ENCODE measurements at regions not wholly inside any gene's neighbourhood (a gene's known extent, or its start where the extent isn't known, plus 50 kb on each side); places are given as distances from the start of the nearest gene placed in this dataset.

GRCh38 chr3:72223116-72223515, 438.2 kb upstream of the PROK2 start:
- Mint-ChIP-seq H3K9me3 (peaks cover 12% of the 10 kb centered on the region), H3K27ac (no peak overlapping the region), H3K36me3 (peaks cover 30% of the 10 kb centered on the region), H3K4me1 (ENCODE audit: low read depth in 2 of 2) (peaks cover 0 to 4% of the 10 kb centered on the region in 2 donors), H3K4me3 (no peak overlapping the region), H3K27me3 (peaks cover 5 to 14% of the 10 kb centered on the region in 2 donors)
- DNase-seq (ENCODE audit: low spot score) (no peak), ATAC-seq (no peak)

DNA sequence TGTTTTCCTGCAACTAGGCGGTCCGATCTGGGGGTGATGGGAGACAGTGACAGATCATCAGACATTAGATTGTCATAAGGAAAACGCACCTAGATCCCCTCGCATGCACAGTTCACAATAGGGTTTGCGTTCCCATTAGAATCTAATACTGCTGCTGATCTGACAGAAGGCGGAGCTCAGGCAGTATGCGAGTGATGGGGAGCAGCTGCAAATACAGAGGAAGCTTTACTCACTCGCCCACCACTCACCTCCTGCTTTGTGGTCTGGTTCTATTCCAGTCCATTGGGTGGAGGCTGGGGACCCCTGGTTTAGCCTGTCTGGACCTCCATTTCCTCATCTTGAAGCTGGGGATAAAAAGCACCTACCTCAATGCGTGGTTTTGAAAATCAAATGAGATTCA, 437.5 kb upstream of the PROK2 start:
- no peak for ATAC-seq
- H3K27ac Mint-ChIP-seq: no peak overlapping the region
- H3K4me3 Mint-ChIP-seq: no peak overlapping the region
- DNase-seq (ENCODE audit: low spot score): no peak
- peaks cover 12% of the 10 kb centered on the region for H3K9me3 Mint-ChIP-seq
- H3K27me3 Mint-ChIP-seq: peaks cover 4 to 7% of the 10 kb centered on the region in 2 donors
- H3K4me1 Mint-ChIP-seq (ENCODE audit: low read depth in 2 of 2): no peaks in the 10 kb centered on the region
- peaks cover 26% of the 10 kb centered on the region for H3K36me3 Mint-ChIP-seq

DNA sequence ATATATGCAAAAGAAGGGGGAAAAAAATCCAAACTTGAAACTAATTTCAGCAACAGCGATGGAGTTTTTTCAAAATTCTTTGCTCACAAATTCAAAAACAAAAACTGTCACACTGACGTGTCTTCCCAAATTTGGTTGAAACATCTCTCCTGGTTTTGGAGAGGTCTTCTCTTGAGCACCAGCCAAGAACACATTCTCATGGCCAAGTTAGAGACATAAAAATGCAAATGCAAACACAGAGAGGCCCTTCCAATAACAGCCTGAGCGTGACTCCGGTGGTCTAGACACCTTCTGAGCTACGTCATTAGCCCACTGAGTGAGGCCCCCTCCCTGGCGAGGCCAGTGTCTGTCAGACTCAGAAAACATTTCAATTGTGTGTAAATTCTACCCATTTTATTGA, 436.0 kb upstream of the PROK2 start:
- ATAC-seq (no peak), DNase-seq (ENCODE audit: low spot score) (no peak)
- Mint-ChIP-seq H3K9me3 (peaks cover 12% of the 10 kb centered on the region), H3K27ac (no peak overlapping the region), H3K27me3 (peaks cover 3% of the 10 kb centered on the region in 2 donors), H3K36me3 (peaks cover 19% of the 10 kb centered on the region), H3K4me1 (ENCODE audit: low read depth in 2 of 2) (no peaks in the 10 kb centered on the region), H3K4me3 (no peak overlapping the region)

DNA sequence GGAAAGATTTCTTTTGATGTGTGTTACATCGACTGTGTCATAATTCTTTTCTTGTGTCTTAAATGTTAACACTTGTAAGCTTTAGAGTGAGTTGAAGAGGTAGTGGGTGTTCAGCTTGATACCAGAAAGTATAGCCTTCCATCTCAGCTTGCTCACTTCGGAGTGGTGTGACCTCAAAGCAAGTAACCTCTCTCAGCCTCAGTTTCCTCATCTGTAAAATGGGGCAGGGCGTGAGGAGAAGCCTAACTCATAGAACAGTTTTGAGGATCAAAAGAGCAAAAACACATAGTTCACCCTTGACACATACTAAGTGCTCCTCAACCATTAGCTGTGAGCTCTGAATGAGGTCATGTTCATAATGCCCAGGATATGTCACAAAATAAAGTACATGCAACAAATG, 434.8 kb upstream of the PROK2 start:
- H3K36me3 Mint-ChIP-seq: peaks cover 7% of the 10 kb centered on the region
- H3K4me1 Mint-ChIP-seq (ENCODE audit: low read depth in 2 of 2): no peaks in the 10 kb centered on the region
- H3K27me3 Mint-ChIP-seq: peaks cover 0 to 3% of the 10 kb centered on the region in 2 donors
- H3K4me3 Mint-ChIP-seq: no peak overlapping the region
- DNase-seq (ENCODE audit: low spot score) (no peak), ATAC-seq (no peak)
- H3K27ac Mint-ChIP-seq: no peak overlapping the region
- H3K9me3 Mint-ChIP-seq: peaks cover 3% of the 10 kb centered on the region

DNA sequence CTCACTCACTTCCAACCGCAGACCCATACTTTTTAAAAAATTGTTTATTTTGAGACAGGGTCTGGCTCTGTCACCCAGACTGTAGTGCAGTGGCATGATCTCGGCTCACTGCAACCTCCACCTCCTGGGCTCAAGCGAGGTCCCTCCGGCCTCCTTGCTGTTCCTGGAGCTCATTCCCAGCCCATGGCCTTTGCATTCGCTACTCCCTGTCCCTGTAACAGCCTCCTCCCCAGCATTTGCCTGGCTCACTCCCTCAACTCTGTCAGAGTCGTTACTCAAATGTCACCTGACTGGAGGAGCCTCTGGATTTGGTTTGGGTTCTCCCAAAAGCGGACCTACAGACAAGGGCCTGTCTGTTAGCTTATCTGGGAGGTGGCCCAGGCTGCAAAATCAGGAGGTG, 432.6 kb upstream of the PROK2 start:
- Mint-ChIP-seq H3K4me3 (no peak overlapping the region), H3K4me1 (ENCODE audit: low read depth in 2 of 2) (no peaks in the 10 kb centered on the region), H3K27me3 (peaks cover 0 to 3% of the 10 kb centered on the region in 2 donors), H3K9me3 (no peaks in the 10 kb centered on the region), H3K36me3 (no peaks in the 10 kb centered on the region), H3K27ac (no peak overlapping the region)
- DNase-seq (ENCODE audit: low spot score): no peak
- no peak for ATAC-seq

GRCh38 chr3:72214066-72214951, 429.4 kb upstream of the PROK2 start:
- Mint-ChIP-seq H3K27me3 (peaks cover 2 to 10% of the 10 kb centered on the region in 2 donors), H3K9me3 (no peaks in the 10 kb centered on the region), H3K27ac (no peak overlapping the region), H3K4me3 (no peak overlapping the region), H3K36me3 (no peaks in the 10 kb centered on the region), H3K4me1 (ENCODE audit: low read depth in 2 of 2) (no peaks in the 10 kb centered on the region)
- DNase-seq (ENCODE audit: low spot score) (no peak), ATAC-seq (no peak)

GRCh38 chr3:72213296-72214065, 428.5 kb upstream of the PROK2 start:
- H3K36me3 Mint-ChIP-seq: no peaks in the 10 kb centered on the region
- H3K27me3 Mint-ChIP-seq: peaks cover 6 to 17% of the 10 kb centered on the region in 2 donors
- H3K4me1 Mint-ChIP-seq (ENCODE audit: low read depth in 2 of 2): no peaks in the 10 kb centered on the region
- H3K4me3 Mint-ChIP-seq: no peak overlapping the region
- DNase-seq (ENCODE audit: low spot score): no peak
- no peak overlapping the region for H3K27ac Mint-ChIP-seq
- no peaks in the 10 kb centered on the region for H3K9me3 Mint-ChIP-seq
- ATAC-seq: no peak

DNA sequence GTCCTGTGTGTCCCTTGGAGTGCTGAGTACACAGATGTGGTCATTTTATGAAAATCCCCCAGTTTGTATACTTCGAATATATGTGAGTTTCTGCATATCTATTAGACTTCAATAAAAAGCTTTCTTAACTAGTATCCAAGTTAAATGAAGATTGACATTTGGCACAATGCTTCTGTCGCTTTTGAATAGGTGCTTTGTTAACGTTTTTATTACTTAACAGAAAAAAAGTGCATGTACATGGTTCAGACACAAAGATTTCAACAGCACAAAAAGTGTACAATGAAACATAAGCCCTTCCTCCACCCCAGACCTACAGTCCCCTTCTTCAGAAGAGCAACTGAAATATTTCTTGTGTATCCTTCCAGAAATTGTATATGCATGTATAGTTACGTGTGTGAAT, 427.4 kb upstream of the PROK2 start:
- H3K9me3 Mint-ChIP-seq: no peaks in the 10 kb centered on the region
- DNase-seq (ENCODE audit: low spot score) (no peak), ATAC-seq (no peak)
- H3K36me3 Mint-ChIP-seq: no peaks in the 10 kb centered on the region
- H3K4me1 Mint-ChIP-seq (ENCODE audit: low read depth in 2 of 2): no peaks in the 10 kb centered on the region
- H3K4me3 Mint-ChIP-seq: no peak overlapping the region
- no peak overlapping the region for H3K27ac Mint-ChIP-seq
- H3K27me3 Mint-ChIP-seq: peaks cover 8 to 20% of the 10 kb centered on the region in 2 donors

GRCh38 chr3:72210261-72210660, 425.3 kb upstream of the PROK2 start:
- no peaks in the 10 kb centered on the region for H3K4me1 Mint-ChIP-seq (ENCODE audit: low read depth in 2 of 2)
- H3K36me3 Mint-ChIP-seq: no peaks in the 10 kb centered on the region
- ATAC-seq (no peak), DNase-seq (ENCODE audit: low spot score) (no peak)
- H3K27ac Mint-ChIP-seq: no peak overlapping the region
- H3K9me3 Mint-ChIP-seq: no peaks in the 10 kb centered on the region
- H3K27me3 Mint-ChIP-seq: peaks cover 8 to 24% of the 10 kb centered on the region in 2 donors
- H3K4me3 Mint-ChIP-seq: no peak overlapping the region

DNA sequence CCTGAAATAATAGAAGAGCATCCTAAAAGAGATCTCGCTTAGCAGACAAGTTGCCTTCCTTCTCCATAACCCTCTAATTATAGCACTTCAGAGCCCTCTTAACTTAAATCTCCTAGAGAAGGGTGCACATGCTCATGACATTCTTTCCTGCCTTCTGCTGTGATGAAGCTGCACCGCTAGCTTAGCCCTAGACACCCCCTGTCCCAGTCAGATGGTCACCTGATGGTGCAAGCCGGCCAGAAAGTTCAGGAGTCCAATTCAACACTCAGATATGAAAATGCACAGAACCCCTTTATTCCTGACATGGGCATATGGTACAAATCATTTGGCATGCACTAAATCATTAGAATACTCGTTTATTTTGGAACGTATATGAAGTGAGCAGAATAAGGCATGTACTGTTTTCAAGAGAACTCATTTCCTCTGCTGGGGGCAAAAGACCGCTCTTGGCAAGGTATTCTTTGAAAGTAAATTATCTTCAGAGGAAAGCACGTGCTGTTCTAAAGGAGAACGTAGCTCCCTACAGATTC, 420.4 kb upstream of the PROK2 start:
- Mint-ChIP-seq H3K27me3 (peaks cover 17 to 42% of the 10 kb centered on the region in 2 donors), H3K36me3 (no peaks in the 10 kb centered on the region), H3K4me1 (ENCODE audit: low read depth in 2 of 2) (no peaks in the 10 kb centered on the region), H3K27ac (no peak overlapping the region), H3K4me3 (no peak overlapping the region), H3K9me3 (no peaks in the 10 kb centered on the region)
- DNase-seq (ENCODE audit: low spot score): no peak
- ATAC-seq: no peak

- Mint-ChIP-seq H3K4me1 (ENCODE audit: low read depth in 2 of 2) (no peaks in the 10 kb centered on the region), H3K27ac (no peak overlapping the region), H3K4me3 (no peak overlapping the region), H3K36me3 (no peaks in the 10 kb centered on the region), H3K27me3 (peaks cover 16 to 42% of the 10 kb centered on the region in 2 donors), H3K9me3 (no peaks in the 10 kb centered on the region)
- ATAC-seq (no peak), DNase-seq (ENCODE audit: low spot score) (no peak)
Observed at GRCh38 chr3:72204452-72204851, 419.5 kb upstream of the PROK2 start.

DNA sequence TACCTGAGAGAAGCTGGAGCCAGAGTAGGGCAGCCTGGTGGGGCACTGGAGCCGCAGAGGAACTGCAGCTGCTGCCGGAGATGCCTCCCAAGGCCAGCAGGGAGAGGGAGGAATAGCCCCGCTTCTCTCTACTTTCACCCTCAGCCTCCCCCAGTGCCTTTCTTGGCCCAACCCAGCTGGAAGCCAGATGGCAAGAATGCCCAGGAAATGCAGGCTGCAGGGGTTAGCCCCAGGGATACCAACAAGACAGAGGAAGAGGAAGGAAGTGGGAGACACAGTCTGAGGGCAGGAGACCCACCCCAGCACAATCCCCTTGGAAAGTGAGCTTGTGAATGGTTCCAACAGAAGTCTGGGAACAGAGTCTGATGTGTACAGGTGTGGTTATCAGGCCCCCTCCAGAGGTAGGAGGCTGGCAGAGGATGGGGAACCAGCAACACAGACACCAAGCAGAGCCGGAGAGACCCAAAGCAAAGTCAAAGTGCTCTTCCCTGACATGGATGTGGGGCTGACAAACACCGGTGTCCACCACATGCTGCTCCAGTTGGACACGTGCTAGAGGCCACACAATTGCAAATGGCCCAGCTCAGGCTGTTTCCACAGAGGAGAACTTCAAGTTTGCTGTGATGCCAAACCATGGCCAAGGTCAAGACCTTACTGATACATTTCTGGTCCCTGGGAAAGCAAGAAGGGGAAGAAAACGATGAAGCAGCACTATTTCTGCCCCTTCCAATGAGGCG, 418.8 kb upstream of the PROK2 start:
- H3K27ac Mint-ChIP-seq: no peak overlapping the region
- DNase-seq (ENCODE audit: low spot score): no peak
- no peaks in the 10 kb centered on the region for H3K36me3 Mint-ChIP-seq
- H3K9me3 Mint-ChIP-seq: no peaks in the 10 kb centered on the region
- H3K4me3 Mint-ChIP-seq: no peak overlapping the region
- ATAC-seq: no peak
- no peaks in the 10 kb centered on the region for H3K4me1 Mint-ChIP-seq (ENCODE audit: low read depth in 2 of 2)
- peaks cover 19 to 41% of the 10 kb centered on the region in 2 donors for H3K27me3 Mint-ChIP-seq

DNA sequence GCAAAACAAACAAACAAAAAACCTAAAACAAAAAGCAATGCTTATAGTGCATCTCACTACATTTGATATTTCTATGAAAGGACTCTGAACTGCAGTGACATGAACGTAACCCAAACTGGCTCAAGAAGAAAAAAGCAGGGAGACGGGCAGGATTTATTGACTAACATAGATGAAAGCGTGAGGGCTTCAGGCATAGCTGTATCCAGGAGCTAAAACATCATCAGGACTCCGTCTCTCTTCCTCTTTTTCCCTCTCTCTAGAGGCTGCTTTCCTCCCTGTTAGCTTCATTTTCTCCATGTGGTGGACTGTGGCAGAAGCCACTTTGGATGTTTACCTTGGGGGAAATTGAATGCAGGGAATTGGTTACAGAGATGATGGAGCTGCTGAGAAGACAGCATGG, 418.2 kb upstream of the PROK2 start:
- Mint-ChIP-seq H3K36me3 (no peaks in the 10 kb centered on the region), H3K27ac (no peak overlapping the region), H3K4me1 (ENCODE audit: low read depth in 2 of 2) (no peaks in the 10 kb centered on the region), H3K4me3 (no peak overlapping the region), H3K9me3 (no peaks in the 10 kb centered on the region), H3K27me3 (peaks cover 15 to 35% of the 10 kb centered on the region in 2 donors)
- DNase-seq (ENCODE audit: low spot score): no peak
- ATAC-seq: no peak
